HK-2 (cell line): ENCODE measurements at regions not wholly inside any gene's neighbourhood (a gene's known extent, or its start where the extent isn't known, plus 50 kb on each side); places are given as distances from the start of the nearest gene placed in this dataset.

Source experiments
- DNase-seq: peaks from one replicate; pipeline ENCODE4 v3.0.0-alpha.2; 2018; ENCODE audit not compliant: unreplicated experiment

DNA sequence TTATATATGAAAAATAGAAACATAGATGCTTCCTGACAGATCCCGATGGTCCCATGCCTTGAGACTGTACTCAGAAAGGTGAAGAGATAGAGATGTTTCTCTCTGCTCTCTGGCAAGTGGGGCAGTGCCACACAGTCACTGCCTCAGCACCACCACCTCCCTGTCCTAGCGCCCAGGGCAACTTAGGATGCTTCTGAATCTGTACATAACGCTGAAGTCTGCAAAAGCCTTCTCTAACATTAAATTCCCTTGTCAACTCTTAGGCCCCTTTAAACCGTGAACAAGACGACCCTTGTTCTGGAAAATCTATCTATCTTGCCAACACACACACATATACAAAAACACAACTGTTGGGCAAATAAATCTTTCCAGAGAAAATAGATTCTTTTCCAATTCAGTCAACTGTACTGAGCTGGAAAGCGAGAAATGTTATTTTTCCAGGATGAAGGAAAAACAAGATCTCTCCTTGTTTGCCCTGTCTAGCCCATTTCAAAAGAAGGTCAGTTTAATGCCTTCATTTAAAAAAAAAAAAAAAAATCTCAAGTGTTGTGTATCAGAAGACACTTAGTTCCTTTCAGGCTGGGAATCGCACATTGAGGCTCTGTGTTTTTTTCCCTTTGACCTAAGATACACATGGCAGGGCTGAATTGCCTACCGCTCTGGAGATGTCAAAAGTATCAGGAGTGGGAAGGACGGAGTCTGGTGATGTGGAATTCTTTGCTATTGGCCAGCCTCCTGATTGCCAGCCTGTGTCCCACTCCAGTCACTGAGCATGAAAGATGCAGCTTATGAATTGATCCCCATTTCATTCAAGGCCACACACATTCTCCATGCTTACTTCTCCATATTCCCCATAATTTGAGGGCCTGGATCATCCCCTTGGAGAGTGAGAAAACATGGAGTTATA is 241.4 kb downstream of the LACC1 start:
- DNase-seq, result no peak

- DNase-seq, result no peak
Observed at GRCh38 chr13:44124352-44124751, 244.6 kb downstream of the LACC1 start.

DNA sequence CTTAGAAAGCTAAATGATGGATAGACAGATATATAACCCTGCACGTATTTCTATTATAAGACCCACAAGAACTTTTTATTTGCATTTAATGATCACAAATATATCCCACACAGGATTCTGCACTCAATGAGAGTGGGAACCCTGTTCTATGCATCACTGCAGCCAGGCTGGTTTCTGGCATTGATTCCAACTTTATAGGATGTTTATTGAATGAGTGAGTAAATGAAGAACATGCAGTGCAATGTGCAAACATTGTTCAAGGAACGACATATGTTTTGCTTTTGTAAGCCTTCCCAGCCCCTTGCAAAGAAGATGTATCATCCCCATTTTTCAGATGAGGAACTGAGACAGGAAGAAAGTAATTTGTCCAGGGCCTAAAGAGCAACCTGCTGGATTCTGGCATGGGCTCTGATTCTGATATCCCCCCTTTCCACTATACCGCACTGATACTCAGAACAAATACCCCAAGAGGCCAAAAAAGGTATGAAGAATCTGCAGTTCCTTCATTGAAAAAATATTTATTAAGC is 246.3 kb downstream of the LACC1 start:
- no peak for DNase-seq

- no peak for DNase-seq
Observed at GRCh38 chr13:44128552-44129001, 245.0 kb upstream of the SERP2 start.

DNA sequence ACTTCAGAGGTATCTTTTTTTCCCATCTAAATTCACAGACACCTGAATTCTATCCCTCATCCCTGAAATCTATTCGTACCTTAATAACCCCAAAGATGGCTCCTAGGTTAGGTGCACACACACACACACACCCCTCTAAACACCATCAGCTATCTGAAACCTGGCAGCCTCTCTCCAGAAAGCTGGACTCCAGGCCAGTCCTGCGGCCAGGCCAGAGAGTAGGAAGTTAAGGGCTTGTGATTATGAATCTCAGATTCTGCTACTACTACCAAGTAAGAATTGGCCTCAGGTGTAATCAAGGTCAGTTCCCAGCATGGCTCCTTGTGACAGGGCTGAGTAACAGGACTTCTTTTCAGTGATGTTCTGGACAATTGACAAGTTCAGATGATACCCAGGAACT is 244.2 kb upstream of the SERP2 start:
- no peak for DNase-seq

GRCh38 chr13:44131069-44131614 is 242.5 kb upstream of the SERP2 start:
- peak; percentile 12 for DNase-seq

GRCh38 chr13:44132710-44133109 is 240.9 kb upstream of the SERP2 start:
- DNase-seq, result peak; percentile 46

GRCh38 chr13:44133626-44134025 is 240.0 kb upstream of the SERP2 start:
- DNase-seq, result no peak

- no peak for DNase-seq
Observed at GRCh38 chr13:44135566-44135965, 238.1 kb upstream of the SERP2 start.

DNA sequence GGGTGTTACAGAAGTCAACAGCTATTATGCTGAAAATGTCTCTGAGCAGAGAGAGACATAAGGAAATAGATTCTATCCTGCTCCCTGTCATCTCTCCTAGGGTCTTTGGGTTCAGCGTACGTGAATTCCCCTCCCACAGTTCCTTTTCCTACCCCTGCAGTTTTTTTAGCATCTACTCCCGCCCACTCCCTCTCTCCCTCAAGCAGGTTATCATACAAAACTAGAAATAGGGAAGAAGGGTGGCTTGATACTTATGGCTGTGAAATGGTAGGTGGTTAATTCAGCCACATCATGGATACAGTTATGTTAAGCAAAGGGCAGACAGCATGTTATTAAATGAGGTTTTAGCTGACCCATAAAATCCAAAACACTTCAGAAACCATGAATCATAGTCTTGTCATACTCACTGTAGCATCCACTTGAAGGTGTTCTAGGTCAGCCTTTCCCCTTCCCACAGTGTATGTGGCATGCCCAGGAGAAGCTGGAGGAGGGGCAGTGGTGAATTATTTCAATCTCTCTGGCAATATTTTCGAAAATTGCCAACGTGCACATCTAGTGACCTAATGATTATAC is 236.8 kb upstream of the SERP2 start:
- no peak for DNase-seq

DNA sequence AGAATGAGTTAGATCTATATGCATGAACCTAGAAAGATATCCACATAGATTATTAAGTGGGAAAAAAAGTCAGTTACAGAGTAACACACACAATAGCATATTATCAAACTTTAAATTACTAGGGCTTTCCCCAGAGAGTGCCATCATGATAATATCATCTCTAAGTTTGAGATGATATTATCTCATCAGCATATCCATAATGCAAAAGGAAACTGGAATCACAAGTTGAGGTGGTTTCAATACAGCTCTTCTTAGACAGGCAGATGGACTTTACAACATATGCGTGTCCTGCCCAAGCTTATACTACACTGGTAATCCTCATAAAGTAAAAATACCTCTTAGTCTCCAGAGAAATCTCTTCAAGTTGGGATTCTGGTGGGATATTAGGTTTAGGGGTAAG is 236.2 kb upstream of the SERP2 start:
- no peak for DNase-seq

- DNase-seq, result no peak
Observed at GRCh38 chr13:44140146-44140545, 233.5 kb upstream of the SERP2 start.

GRCh38 chr13:44140888-44141724 is 232.5 kb upstream of the SERP2 start:
- DNase-seq, result peak; percentile 16

- DNase-seq, result peak; percentile 97
Observed at GRCh38 chr13:44141725-44142539, 231.7 kb upstream of the SERP2 start.

GRCh38 chr13:44142540-44142867 is 231.1 kb upstream of the SERP2 start:
- no peak for DNase-seq

DNA sequence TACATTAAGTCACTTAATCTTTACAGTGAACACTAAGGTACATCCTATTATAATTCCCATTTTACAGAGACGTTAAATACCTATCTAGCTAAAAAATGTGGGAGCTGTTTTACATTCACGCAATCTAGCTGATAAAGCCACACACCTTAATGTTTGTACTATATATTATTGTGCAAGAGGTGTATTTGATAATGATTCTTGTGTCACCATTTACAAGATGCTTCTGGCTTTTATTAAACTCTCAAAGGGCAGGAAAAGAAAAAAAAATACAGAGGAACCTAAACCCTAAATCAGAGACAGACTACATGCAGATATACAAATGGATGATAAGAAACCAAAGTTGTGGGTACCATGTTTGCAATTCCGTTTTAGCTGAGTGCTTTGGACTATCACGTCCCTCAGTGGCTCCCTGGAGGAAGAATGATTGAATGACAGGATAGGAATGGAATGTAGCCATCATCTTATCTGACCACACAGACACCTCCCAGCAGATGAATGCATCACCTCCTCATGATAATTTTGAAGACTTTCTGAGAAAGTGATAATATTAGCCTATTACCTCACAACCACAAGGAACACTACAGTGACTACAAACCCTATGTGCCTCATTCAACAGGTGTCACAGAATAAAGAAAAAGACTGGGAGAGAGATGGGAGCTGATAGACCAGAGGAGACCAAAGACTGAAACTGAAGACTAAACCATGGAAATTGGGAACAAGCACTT is 230.5 kb upstream of the SERP2 start:
- DNase-seq, result peak; percentile 22

DNA sequence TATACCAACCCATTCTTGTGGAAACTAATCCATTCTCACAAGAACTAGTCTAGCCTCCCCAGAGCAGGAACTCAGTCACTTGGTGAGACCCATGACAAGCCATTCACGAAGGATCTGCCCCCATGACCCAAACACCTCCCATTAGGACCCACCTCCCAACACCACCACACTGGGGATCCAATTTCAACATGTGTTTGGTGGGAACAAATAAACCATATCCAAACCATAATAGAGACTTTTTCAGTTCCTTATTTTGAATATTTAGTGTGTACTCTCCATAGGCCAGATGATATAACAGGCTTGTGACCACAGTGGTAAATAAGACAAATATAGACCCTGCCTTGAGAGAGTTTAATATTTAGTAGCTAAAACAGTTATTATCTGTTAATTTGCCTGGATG is 227.5 kb upstream of the SERP2 start:
- DNase-seq, result no peak

- DNase-seq, result no peak
Observed at GRCh38 chr13:44147233-44147632, 226.4 kb upstream of the SERP2 start.

DNA sequence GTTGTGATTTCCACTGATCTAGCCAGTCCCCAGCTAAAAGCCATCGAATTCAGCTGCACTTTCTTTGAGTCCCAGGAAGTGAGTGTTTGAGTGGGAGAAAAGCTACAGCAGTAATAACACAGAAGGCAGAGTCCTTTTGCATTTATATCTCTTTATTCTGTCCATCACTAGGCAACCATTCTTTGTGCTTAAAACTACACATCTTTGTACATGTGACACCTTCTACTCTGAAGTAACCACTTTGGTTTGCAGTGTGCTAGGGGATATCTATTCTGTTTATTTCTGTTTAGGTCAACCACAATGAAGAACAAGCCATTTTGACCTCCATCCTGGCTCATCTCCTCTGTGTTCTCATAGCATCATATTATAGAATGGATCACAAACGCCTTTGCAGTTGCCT is 226.0 kb upstream of the SERP2 start:
- no peak for DNase-seq

- DNase-seq, result no peak
Observed at GRCh38 chr13:44148159-44148914, 225.3 kb upstream of the SERP2 start.
